Kidney capillary endothelial cell (primary cell): ENCODE measurements at regions not wholly inside any gene's neighbourhood (a gene's known extent, or its start where the extent isn't known, plus 50 kb on each side); places are given as distances from the start of the nearest gene placed in this dataset.

Experiments
- DNase-seq: peaks from one replicate; pipeline ENCODE4 v3.0.0-alpha.2; 2018; ENCODE audit warnings: low spot score

DNA sequence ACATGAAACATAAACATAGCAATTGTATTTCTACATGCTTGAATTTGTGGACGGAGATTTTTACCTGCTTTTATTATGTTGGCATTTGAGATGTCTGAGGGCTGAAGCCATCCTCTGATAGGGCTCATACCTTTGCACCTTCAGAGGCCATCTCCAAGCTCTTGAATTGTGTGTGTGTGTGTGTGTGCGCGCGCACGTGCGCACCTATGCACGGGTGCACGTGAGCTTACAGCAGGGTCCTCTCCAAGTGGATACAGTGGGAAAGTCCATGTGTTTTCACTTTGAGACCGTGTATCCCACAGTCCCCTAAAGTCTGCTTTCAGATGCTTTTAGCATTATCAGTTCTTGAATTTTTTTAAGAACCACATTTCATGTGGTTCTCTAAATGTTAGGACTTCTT is 178.6 kb downstream of the RAB11FIP2 start:
- no peak for DNase-seq

DNA sequence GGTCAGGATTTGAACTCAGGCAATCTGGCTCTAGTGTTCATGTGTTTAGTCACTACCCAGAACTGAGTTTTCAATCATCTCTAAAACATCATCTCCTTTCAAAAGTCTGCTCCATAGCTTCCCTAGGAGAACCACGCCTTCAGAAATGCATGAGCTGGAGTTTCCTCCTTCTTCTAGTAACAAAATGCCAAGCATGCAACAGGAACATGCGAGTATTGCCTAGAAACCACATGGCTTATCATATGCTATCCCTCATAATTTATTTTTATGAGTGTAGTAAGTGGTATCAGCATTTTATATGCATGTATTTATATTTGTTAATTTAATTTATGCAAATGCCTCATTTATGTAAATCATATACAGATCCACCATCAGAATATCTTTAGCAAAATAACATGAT is 170.9 kb downstream of the RAB11FIP2 start:
- no peak for DNase-seq

DNA sequence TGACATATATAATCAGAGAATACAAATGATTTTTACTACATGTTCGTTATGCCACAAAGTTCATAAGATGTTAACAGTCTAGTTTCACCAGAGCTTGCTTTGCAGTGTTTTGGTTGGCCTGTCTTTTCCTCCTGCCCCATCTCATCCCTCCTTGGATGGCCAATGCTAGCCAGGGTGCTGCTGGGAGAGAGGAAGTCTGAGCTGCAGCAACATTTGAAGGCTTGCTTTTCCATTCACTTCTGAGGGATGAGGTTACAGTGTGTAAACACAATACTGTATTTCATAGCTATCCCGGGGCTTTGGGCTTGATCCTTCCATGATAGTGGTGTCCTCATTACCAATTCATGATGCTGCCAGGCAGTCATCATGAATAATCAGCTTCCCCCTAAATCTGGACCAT is 170.5 kb downstream of the RAB11FIP2 start:
- no peak for DNase-seq

DNA sequence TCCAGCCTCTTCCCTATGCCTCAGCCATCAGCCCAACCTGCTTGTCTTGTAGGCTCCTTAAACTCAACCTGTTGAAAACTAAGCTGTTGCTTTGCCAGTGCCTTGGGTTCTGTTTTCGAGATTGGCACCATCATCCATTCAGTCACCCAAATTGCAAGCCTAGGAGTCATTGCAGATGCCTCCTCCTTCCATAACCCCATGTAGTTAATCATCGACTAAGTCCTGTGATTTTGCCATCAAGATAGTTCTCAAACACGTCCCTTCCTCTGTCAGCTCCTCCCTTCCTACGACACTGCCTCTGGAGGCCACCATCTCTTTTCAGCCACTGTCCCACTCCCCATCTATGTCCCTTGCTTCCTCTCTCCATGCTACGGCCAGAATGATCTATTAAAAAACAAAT is 168.1 kb downstream of the RAB11FIP2 start:
- no peak for DNase-seq

DNA sequence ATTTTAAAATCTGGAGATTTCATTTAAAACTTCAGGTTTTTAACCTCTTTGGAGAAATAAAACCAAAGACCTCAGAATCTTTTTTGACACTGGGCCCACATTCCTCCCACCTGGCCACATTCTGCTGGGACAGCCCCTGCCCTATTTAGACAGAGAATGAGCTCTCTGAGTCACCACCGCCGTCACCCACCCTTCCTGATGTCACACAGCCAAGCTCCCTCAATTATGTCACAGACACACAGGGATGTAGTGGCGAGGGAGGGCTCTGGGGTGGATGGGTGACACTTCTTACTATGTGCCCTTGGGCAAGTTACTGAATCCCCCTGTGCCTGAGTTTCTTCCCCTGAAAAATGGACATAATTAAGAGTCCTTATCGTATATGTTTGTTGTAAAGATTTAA is 162.6 kb downstream of the RAB11FIP2 start:
- DNase-seq = no peak

DNA sequence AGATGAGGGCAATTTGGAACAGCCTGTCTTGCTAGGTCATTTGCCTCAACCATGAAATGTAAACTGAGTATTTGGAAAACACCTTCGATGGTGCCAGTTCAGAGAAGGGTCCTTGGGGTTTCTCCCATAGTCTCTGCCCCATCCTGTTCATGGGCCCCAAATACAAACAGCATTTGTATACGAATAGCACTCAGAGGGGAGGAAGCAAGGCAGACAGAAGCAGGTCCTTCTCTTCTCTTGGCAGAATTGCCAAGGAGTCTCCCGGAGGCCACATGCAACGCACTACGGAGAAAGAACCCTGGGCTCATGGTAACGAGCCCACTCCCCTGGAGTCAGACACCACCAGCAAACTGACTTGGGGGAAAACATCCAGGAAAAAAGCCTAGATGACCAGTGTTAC is 162.1 kb downstream of the RAB11FIP2 start:
- DNase-seq = no peak

DNA sequence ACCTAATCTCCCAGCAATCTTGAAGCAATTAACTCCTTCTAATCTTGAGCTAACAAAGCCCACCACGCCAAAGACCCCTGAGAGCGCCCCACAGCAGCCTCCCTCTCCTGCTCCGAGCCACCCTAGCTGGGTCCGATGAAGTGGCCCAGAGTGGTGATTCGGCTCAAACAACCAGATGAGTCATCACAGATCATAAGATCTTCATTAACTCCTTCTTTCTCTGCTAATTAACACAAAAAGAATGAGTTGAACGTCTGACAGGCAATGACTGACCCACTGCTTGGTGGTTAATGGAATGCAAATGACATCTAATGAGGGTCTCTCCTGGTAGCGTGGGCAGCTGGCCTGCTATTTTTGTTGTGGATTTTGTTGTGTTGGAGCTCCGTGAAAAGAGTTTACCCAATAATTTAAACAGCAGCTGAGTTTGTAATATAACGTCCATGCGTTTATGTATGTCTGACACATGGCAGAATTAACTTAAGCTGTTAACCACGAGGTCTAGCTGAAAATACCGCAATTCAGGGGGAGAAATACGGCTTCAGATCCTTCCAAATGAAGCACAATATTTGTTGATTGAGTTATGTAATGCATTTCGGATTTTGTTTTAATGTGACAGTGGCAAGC is 161.4 kb downstream of the RAB11FIP2 start:
- DNase-seq = no peak

DNA sequence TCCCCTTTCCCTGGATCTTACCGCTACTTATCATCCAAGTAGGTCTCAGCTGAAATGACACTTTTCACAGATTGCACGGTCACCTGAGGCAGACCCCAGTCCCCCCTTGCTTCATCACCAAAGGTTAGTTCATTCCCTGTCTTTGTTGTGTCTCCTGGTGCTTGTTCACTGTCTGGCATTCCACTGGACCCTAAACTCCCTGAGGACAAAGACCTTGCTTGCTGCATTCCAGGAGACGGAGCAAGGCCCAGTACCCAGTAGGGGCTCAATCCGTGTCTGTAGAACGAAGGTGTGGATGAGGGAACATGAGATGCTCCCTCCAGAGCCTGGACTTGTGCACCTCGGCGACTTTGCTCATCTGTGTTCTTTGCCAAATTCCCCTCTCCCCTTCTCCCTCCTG is 160.0 kb downstream of the RAB11FIP2 start:
- no peak for DNase-seq

DNA sequence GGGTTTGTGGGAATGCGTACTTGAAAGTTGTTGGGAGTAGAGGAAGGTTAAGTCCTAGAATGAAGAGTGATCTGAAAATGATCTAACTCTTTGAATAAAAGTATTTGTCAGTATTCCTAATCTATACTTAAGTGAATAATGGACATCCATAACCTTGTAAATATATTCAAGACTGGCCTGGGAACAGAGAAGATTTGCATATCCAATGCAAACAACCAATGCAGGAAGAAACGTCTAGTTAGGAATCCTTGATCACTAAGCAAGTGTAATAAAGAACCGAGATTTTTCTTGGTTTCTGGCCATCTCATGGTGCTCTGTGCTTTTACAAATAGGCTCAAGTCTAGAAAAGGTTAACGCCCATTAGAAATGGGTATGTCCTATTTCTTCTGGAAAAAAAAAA is 157.1 kb downstream of the RAB11FIP2 start:
- no peak for DNase-seq

DNA sequence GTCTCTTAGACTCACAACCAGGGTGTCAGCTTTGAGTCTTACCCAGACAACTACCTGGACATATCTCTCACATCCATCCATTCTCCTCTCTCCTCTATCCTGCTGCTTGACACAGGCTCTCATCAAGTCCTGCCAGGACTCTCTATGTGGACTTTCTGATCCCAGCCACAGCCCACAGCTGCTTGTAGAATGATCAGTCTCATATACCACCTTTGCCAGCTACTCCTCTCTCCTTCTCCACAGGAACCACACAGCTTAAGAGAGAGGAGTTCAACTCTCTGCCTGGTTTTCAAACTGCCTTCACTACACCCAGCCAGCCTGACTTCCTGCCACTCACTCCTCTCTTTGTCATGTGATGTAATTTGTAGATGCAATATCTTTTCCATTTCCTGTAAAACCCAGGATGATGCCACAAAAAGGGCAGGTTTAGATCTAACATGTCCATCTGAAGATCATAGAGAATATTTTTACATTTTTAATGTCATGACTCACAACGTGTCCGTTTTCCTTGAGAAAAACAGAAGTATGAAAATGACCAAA is 154.0 kb downstream of the RAB11FIP2 start:
- no peak for DNase-seq

DNA sequence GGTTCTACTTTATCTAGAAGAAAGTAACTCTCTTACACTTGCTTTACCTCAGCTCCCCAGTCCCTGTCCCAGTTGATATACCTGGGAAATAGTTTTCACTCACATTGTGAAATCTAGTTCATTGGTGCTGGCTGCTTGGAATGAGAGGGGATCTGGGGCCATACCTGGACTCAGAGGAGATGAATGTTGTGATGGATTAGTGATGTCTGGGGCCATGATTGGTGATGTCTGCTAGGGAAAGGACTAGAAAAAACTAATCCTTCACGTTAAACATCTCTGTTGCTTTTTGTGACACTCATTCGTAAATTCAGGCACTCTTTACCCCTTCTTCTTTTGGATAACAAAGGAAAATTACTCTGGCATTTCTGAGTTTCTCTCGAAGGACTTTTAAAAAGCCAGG is 152.4 kb downstream of the RAB11FIP2 start:
- no peak for DNase-seq

DNA sequence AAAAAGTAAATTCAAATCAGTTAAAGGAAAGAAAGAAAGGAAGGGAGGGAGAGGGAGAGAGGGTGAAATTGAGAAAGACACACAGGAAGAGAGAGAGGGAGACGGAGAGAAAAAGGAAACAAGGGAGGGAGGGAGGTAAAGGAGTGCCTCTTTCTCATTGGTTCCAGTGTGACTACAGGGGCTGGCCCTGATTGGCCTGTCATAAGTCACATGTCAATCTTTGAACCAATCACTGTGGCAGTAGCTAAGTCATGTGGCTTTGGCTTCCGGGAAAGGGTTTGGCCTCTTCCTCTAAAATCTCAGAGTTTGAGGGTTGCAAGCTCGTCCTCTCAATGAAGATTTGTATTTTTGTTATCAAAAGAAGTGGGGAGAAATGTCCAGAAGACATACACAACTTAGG is 150.2 kb downstream of the RAB11FIP2 start:
- no peak for DNase-seq

DNA sequence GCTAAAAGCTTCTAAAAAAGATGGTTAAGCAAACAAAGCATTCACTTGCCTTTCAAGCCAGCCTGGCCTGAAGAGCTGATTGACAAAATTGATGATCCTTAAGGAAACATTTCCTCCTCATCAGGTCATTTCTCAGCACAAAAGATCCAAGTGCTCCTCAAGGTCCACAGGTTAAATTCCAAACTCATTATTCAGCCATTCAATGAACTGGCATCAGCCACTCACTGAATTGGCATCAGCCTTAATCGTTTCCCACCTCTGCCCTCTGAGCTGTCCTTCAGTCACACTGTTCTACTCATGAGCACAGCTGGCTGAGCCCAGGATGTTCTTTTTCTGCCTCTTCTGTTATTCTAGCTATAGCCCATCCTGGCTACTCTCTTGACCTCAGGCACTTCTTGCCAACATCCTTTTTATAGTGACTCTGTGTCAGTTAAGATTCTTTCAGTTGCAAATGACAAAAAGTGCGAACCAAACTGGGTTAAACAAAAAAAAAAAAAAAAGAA is 147.5 kb downstream of the RAB11FIP2 start:
- no peak for DNase-seq

DNA sequence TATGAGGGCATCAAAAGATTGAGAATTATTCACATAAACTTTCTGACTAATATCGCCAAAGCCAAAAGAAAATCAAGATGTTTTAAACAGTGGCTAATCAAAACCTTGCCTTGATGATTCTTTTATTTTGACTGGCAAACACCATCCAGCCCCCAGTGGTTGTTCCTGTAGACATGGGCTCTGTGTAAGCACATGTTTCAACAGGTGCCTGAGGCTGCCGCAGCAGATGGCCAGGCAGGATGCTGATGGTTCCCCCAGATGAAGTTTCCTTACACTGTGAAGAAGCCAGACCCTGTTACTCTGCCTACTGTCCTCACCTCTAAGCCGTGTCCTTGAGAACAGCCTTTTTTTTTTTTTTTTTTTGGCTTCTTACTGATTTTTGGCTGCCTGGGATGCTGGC is 146.5 kb downstream of the RAB11FIP2 start:
- no peak for DNase-seq

DNA sequence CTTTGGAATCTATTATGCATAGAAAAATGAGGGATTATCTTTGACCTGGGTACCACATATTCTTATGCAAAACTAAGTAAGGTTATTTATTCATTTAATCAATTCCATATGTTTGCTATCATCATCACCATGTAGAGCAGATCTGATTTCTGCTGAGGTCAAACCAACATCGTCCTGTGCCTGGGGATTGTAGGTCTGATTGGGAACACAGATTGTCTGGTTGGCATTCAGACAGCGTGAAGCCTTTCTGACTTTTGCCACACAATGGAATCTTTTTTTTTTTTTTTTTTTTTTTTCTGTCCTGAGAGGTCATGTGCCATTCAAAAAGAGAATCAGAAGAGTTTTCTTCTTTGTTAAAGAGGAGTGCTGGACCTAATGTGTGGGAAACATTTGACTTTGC is 142.9 kb downstream of the RAB11FIP2 start:
- DNase-seq = no peak

DNA sequence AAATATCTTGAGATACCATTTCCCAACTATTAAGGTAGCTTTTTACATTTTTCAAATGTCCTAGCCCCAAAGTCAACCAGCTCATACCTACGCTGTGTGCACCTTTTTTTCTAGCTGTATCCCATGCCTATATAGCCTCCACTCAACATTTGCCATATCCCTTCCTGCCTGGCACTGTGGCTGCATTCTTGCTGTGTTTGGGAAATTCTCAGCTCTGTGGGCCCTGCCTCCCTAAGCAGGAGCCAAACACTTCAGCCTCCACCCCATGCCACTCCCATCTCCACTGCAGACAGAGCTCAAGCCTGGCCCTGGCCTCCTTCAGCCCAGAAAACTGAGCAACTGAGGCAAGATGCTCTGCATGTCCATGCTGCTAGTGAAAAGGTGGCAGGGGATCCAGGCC is 141.3 kb downstream of the RAB11FIP2 start:
- DNase-seq = no peak

DNA sequence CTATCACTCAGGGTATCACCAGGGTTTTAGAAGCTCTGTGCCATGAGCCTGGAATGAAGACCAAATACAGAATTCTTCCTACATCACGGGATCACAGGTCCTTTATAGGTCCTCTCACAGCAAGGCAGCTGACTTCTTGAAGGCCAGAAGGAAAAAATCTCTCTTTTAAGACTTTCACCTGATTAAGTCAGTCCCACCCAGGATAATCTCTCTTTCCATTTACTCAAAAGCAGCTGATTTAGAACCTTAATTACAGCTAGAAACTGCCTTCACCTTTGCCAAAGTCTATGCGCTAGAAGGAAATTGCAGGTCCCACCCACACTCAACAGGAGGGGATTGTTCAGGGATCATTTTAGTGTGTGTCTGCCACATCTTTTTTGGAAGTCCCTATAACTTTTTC is 135.1 kb downstream of the RAB11FIP2 start:
- DNase-seq = no peak

DNA sequence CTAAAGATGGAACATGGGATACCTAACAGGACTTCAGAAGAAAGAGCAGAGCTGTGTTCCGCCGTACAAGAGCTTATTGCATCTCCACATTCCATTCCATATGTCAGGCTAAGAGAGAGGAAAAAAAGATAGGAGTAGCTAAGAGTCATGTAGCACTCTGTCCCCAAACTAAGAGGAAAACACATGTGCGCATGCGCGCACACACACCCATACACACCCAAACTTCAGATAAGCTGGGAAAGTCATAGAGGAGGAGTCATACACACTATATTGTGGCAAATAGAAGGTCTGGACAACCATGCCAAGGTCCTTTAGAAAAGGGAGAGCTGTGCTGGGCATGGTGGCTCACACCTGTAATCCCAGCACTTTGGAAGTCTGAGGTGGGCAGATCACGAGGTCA is 132.4 kb downstream of the RAB11FIP2 start:
- DNase-seq = no peak

DNA sequence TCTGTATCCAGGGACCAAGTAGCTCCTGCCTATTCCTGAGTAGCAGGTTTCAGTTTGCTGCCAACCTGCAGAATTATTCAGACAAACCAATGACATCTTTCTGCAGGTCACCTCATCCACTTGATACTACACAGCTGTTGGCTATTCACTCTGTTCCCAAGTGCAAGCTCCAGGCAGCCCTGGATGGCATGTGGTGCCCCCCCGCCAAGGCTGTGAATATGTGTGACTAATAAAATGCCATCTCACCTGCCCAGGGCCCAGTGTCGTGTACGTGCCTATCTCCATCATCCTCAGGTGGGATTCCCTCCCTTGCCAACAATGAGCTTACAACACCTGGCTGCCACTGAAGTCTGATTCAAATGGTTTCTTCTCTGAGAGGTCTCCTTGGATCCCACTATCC is 125.8 kb downstream of the RAB11FIP2 start:
- DNase-seq = no peak

DNA sequence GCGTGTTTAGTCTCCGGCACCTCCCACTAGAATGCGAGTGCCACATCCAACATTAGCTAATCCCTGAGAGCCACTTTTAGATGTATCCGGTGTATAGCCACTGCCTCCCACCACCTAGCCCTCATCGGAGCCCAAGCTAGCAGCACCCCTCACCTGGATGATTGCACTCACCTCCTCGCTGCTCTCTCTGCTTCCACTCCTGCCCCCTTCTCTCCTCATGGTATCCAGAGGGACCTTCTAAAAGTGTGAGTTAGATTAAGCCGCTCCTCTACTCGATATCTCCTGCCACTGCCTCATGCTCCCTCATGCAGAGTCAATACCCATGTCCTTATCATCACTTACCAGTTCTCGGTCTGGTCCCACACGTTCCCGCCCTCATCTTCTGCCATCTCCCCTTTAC is 125.3 kb downstream of the RAB11FIP2 start:
- no peak for DNase-seq

DNA sequence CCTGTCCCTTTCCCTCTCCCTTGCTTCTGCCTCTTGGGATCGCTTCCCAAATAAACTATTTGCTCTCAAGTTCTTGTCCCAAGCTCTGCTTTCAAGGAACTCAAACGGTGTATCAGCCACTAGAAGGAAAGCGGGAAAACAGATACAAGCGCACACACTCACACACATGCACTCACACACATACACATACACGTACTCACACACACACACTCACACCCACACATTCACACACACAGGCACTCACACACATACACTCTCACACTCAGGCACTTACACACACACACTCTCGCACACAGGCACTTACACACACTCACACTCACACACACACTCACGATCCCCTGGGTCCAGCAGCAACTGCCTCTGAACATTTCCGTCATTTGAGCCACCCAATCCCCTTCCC is 121.9 kb downstream of the RAB11FIP2 start:
- no peak for DNase-seq

DNA sequence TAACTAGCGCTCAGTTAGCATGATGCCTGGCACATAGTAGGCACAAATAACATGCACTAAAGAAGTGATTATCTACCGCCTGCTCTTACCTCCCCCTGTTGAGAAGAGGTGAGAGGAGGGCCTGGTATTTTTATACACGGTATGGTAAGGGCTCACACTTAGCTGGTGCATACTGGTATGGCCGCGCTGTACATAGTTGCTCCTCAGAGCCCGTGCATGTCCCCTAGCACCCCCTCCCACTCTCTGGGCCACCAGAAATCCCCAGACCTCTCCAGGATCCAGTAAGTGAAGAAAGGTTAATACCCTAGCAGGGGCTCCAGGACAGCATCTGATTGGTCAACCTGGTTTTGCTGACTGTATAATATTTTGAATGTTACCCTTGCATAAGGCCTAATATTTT is 121.4 kb downstream of the RAB11FIP2 start:
- no peak for DNase-seq

DNA sequence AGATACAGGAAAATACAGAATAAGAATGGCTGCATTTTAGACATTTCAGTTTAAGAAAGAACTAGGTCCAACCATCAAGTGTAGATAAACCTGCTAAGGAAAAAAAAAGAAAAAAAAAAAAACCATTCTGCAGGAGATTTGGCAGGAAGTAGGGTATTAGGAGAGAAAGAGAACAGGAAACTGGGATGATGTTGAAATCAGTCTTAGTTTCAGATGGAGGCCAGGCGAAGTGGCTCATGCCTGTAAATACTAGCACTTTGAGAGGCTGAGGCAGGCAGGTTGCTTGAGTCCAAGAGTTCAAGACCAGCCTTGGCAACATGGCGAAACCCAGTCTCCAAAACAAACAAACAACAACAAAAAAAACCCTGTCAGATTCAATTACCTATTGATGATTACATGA is 120.2 kb downstream of the RAB11FIP2 start:
- DNase-seq = no peak

DNA sequence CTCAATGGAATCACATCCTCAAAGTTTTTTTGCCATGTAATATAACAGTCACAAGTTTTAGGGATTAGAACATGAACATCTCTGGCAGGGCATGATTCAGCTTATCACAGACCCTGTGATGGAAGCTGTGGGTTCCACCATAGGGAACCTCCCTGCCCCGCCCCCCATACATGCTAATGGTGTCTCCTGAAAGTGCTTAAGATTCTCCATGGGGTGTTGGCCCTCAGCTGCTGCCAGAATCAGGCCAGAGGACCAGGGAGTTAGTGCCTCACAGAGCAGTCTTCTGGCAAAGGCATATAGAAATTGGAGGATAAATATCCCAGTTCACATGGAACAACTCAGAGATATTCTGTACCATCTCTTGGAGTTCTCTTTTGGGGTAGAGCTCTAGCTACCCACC is 119.4 kb downstream of the RAB11FIP2 start:
- no peak for DNase-seq
